ENCODE measurements at regions not wholly inside any gene's neighbourhood (a gene's known extent, or its start where the extent isn't known, plus 50 kb on each side); places are given as distances from the start of the nearest gene placed in this dataset.

DNA sequence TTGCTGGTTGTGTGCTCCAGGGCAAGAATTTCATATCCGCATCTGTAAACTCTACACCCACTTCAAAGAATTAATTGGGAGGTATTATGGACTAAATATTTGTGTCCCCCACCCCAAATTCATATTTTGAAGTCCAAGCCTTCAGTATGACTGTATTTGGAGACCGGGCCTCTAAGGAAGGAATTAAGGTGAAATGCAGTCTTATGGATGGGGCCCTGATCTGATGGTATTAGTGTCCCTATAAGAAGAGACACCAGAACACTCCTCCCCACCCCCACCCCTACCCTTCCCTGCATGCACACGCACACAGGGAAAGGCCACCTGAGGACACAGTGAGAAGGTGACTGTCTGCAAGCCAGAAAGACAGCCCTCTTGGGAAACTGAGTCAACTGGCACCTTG, 332.4 kb downstream of the RPS6KC1 start:
- TF ChIP-seq CTCF (IDR thresholded peaks at IDR 0.05) (no peak), POLR2A (IDR thresholded peaks at IDR 0.05) (no peak)

All from lower leg skin (tissue), 3 donors.